NCI-H2227 (cell line): ENCODE measurements at regions not wholly inside any gene's neighbourhood (a gene's known extent, or its start where the extent isn't known, plus 50 kb on each side); places are given as distances from the start of the nearest gene placed in this dataset.

Experiments used
- DNase-seq: peaks from one replicate; lab custom pipeline; 2025; ENCODE audit not compliant: unreplicated experiment; lab: John Stamatoyannopoulos, UW

DNA sequence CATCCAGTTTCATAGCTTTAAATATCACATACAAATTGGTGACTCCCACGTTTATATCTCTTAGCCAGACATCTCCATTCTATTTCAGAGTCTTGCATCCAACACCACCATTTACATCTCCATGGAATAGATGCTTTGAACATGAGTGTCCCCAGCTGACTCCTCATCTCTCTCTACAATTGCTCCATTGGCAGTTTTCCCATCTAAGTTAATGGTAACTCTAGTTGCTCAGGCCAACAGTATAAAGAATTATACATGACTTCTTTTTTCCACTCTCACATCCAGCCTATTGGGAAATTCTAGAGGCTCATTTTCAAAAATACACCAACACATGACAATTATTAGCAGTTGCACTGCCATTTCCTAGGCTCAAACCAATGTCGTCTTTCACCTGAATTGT, 388.2 kb downstream of the STIM2 start:
- DNase-seq, result no peak

DNA sequence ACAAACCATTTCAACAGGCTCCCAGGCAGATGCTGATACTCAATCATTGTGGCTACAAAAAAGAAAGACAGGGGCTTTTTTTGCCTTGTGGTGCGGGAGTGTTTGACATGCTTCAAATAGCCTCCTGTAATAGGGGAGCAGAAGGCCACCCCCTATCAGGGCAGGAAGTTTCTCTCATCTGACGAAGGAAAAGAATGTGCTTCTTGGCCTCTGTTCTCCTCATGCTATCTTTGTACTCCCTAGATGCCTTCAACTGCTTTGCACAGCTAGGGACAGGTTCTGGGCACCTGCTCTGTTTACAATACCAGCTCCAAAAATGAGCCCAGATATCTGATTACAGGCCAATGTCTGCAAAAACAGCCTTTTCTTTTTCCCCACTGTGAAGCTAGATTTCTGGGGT, 391.1 kb downstream of the STIM2 start:
- DNase-seq, result no peak

DNA sequence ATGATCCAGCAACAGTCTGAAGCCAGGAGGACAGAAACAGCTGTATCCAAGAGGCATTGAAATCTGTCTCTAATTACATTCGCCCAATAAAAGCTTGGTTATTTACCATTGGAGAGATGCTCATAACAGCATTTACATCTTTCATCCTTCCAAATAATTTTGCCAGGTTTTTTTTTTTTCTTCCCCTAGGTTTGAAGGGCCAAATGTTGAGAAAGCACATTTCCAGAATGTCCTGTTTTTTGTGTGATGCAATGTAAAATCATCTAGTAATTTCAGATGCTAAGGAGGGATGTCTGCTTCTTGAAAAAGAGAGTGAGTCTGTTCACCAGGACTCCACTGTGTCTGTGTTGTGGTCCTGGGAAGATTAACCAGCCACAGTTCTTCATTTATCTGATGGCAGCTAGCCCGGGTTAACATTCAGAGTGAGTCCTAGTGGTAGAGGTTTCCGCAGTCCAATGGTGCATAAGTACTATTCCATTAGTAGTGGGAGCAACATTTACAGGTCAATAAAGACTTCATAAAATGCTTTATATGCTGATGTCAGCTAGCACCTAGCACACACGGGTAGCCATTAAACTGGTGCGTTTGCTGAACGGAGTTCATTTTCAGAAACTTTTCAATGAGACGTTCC, 406.8 kb downstream of the STIM2 start:
- no peak for DNase-seq

DNA sequence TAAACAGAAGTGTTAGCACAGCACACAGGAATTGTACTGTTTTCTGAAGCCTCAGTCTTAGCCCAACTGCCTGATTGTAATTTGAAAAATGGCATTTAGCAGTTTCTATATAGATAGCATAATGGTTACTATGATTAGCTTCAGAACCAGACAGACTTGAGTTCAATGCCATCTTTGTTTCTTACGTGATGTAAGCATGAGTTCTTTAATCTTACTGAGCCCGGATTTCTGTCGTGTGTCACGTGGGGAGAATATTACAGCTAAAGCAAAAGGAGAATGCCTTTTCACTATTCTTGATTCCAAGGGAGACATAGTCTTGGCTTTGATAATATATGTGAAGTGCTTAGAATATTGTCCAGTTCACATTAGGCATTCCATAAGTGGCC, 407.3 kb downstream of the STIM2 start:
- no peak for DNase-seq

DNA sequence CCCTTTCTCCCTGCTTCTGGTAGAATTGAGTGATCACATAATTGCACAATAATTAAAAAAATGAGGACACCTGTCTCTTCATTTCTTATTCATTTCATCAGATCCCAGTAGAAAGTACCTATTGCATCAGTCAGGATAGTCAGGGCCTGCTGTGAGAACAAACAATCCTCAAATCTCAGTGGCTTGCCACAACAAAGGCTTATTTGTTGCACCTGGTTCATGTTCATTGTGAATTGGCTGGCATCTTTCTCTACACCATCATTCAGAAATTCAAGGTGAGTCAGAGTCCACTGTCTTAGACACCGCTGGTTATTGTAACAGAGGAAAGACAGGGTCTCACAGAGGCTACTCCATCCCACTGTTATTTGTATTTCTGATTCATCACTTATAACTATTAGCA, 409.8 kb downstream of the STIM2 start:
- no peak for DNase-seq

DNA sequence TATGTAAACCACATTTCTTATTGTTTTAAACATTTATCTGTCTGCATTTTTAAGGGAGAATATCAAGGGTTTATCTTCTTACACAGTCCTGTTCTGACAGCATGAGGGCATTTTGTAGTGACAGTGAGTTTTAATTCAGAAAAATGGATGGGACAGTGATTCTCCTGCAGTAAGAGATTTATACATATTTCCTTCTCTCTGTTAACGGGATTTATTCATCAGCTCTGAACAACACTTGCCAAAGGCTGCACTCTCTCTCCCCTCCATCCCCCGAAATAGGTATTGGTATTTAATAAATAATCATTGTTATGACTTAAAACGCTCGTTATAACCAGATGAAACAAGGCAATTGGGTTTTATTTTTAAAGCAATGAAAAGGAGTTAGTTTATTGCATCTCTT, 410.9 kb downstream of the STIM2 start:
- no peak for DNase-seq

DNA sequence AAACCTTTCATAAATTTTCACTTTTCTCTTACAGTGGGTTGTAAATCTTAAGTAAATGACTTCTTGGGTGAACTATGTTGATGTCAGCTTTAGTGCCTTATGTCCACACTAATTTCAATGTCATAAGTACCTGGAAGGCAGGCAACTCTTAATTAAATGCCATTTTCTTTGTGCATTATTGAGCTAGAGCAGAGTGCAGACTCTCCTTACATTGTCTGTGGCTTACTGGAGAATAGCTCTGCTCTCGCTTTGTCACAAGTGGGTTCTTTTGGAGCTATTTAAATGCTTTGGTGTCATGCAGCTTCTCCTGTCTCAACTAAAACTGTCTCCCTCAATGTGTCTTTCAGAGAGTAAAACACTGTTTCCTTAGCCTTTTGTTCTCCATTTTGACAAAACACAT, 411.6 kb downstream of the STIM2 start:
- no peak for DNase-seq

DNA sequence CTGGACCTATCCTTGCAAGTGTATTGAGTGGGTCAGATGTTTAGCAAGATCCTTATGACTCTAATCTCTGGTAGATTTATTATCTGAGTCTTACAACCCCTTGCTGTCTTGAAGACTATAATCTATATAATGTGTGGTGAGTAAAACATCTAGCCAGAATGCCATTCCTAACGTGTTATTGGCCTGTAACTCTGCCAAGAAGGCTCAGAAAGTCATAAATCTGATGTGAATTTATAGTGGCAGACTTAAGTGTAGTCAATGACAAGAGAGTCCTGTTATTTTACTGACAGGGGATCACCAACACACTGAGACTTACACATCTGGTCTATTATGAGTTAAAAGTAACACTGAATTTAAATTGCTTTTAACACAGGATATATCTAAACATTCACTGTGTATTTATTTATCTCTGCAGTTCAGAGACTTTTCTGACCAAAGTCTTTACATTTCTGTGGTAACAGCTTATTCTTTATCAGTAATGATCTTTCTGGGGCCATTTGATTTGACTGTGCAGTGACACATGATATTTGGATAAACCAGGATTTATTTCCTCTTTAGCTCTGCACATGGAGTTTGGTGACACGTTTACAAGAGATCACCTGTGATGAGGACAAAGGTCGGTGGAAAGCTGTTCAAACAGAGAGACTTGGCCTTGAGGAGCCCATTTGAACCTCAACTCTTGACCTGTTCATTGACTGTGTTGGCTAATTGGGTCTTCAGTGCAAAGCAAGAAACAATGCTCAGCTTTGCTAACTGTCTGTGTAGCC, 415.8 kb downstream of the STIM2 start:
- peak; percentile 14 for DNase-seq

DNA sequence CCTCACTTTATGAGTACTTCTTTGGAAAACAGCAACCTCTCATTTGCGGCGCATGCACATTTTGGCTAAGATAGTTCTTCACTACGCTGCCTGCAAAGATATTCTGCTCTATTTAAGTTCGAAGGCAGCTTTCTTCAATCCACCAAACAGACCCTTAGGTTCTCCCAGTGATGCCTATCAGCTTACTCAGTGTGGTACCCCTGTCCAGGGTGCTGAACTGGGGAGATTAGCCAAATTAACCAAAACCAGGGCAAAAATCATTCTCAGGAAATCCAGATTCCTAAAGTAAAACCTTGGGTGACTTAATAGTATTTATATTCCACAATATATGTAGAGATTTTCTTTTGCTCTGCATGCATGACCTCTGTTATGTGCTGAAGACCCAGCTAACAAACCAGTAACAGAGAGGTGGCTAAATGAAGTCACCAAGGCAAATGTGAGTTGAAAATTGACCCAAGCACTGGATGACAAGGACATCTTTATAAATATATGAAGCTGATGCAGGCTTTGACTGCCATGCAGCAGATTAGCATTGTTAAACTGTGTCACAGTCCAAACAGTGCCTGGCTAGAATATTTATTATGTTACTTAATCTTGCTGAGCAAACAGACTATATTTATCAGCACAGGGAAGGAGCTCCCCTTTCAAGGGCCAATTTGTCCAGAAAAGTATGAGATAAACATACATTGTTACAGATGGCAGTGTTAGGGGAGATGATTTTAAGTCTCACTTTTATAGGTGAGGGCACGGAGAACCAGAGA, 418.2 kb downstream of the STIM2 start:
- no peak for DNase-seq

DNA sequence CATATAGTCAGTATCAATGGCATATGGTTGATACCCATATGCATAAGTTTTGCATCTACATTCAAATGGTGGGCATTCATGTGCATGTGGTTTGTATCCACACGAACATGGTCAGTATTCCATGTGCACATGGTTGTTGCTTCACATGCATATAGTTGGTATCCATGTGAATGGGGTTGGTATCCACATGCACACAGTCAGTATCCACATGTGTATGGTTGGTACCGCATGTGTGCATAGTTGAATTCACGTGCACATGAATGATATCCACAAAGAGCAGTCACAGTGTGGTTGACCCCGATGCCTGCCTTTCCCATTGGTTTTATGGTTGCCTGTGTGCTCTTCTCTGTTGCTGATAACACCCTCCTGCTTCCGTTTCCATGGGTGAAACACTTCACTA, 427.9 kb downstream of the STIM2 start:
- DNase-seq, result no peak

DNA sequence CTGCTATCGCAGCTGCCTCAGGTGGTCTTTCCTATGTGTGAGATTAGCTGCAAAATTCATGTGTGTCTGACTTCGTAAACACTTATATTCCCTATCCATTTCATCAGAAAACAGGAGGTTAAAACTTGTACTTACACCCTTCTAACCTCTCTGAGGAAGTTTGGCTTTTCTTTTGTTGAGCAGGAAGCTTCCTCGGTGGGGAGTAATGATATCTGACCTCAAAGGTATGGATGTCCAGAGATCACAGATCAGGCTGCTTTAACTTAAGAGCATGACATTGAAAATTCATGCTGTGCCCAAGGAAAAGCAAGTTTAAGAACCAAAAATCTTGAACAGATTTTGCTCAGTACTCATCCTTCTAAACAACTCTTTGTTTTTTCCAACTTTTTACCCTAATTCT, 429.1 kb downstream of the STIM2 start:
- DNase-seq, result no peak

DNA sequence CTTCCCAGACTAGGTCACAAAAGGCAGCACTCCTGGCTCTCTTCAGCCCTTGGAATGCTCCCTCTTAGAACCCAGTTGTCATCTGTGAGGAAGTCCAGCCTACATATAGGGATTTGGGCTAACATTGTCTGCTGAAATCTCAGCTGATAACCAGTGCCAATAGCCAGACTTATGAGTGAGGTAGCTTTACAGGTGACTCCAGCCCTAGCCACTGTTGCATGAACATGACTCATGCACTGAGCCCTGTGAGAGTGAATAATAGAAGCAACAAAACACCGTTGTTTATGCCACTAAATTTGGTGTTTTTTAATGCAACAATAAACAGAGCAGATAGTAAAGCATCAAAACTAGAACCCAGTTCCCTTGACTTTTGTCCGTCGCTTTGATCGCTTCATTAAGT, 433.2 kb downstream of the STIM2 start:
- DNase-seq, result no peak

DNA sequence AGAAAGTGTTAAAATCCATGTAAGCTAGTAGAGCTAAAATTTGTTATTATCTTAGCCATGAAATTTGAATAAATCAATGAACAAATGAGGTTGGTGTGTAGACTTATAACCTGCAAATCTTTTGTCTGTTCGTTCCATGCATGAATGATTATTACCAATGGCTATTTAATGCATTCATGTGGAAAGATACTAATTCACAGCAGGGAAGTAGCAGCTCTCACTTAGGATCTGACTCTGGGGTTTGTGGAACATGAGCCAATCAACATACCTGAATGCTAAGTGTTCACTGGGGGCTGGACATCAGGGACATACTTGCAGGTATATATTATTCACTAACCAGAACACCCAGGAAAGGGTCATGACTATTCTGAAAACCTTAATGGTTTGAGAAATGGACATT, 444.1 kb downstream of the STIM2 start:
- no peak for DNase-seq

DNA sequence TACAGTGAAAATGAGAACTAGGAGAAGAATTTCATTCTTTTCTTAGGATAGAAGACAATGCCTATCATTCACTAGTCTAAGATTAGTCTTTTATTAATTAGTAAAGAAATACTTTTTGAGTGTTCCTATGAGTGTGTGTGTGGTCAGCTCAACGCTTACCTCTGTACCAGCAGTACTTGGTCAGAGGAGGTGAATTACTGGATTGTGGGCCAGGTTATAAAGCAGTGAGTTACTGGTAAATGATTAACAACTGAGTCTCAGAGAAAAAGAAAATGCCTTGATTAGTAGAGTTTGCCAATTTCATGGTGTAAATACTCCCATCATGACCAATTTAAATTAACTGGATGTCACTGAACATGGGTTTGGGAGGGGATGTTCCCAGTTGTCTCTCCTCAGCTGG, 444.6 kb downstream of the STIM2 start:
- no peak for DNase-seq

DNA sequence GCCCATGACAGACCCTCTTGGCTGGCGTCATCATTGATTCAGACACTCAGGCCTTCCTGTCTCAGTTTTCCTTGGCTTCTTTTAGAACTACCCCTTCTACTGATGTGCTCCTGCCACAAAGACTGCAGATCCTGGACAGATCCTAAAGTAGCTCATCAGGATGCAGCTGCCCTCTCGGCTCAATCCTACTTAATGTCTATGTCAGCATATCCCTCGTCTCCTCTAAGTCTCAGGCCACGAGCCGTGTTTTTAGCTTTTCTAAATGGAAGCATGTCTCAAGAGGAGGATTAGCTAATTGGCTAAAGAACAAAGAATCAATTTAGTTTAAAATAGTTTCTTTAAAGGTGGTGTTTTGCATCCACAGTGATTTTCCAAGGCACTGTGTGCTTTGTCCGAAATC, 447.7 kb downstream of the STIM2 start:
- DNase-seq, result no peak

DNA sequence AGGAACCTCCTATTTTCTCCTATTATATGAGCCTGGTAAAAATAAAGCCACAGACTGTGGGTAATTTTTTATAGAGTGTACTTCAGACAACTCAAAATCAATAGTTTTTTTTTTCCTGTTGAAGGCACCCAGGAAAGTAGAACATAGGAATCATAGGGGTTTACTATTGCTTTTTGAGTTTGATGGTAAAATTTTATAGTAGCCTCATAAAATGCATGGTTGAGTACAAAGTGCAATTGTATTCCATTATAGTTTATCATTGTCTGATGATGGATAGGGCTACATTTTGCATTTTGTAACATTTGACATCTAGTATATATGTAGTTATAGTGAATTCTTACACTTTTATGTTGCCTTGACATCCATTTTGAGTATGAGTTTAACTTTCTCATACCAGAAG, 455.0 kb downstream of the STIM2 start:
- no peak for DNase-seq

DNA sequence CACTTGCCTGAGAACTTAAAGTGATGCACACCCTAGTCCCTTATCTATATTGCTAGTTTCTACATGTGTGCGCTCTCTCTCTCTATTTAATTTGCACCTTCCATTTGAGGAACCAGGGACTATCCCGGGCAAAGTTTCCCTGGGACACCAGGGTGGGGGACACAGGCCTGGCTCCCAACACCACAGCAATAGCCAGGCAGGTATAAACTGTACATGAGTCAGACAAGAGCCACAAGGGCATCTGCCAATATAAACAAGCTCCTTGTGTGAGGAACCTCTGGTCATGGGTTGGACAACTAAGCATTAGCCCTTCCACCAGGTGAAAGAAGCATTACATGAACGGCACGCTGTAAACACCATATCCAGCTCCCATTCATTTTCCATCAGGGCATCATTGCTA, 455.5 kb downstream of the STIM2 start:
- no peak for DNase-seq

DNA sequence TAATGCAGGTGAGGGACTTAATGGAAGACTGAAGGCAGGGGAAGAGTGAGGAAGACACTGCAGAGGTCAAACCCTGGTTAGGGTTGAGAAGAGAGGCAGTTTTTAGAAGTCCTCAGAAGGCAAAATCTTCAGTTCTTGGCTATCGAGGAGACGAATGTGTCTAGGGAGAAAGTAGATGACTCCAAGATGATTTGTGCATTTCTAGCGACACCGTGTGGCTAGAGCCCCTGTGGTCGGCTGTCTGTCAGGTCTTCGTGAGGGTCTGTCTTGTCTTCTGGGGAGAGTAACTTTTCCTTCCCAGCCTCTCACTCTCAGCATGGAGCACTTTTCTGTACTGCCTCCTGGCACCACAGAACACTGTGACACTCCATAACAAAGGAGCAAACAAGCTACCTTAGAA, 458.1 kb downstream of the STIM2 start:
- peak; percentile 2 for DNase-seq

DNA sequence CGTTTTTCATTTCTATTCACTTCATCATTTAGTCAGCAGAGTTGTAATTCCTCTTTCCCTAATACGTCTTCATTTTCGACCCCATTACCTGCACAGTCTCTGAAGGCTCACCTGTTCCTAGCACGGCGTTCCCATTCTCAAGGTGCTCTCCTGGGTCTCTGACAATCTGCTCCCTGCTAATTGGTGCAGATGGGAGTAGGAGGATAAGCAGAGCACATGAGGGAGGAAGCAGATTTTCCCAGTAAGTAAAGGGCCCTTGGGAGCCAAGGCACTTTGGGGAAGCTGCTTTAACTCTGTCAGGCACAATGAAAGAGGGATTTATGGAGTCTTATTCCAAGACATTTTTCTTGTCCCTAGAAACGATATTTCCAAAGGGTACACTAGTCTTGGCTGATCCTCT, 466.4 kb downstream of the STIM2 start:
- no peak for DNase-seq

DNA sequence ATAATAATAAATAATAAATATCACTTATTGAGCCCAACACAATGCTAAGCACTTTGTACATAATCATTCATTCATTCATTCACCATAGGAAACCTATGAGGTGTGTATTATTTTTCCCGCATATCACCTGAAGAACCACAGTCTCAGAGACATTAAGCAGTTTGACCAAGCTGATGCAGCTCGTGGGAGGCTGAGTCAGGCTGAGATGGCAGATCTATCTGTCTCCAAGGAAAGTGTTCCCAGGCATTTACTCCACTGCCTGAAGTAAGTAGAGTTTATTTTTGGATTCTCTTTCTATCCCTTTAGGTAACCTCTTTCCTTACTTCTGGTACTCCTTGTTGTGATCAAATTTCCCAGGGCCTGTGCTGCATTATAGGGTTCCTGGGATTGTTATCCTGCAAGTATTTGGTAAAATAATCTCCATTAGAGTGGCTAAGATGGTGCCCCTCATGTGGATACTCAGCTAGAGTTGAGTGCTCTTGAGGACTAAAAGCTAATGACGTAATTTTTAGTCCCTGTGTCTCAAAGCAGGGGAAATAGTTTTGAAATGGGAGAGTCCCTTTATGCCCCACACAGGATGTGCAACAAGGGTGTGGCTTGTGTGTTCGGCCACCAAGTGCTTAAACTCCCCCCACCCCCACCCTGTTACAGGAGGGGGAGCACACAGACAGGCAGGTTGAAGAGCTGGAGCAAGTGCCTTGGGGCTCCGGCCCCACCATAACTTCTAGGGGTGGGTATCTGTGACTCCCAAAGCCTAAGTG, 467.0 kb downstream of the STIM2 start:
- DNase-seq, result no peak

DNA sequence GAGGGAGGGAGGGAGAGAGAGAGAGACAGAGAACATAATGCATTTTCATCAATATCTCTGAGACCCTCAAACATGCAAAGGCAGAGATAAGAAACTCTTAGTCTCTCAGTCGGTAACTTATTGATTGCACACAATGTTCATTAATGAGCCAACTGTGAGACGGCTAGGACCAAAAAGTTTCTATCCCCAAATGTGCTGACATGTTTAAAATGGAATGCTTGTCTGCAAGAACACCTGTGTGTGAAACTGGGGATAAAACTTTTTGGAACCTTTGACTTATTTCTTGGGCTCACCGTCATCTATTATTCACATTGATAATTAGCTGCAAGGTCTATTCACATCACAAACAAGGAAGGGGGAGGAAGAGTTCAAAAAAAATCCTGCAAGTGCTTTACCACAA, 477.9 kb downstream of the STIM2 start:
- no peak for DNase-seq

DNA sequence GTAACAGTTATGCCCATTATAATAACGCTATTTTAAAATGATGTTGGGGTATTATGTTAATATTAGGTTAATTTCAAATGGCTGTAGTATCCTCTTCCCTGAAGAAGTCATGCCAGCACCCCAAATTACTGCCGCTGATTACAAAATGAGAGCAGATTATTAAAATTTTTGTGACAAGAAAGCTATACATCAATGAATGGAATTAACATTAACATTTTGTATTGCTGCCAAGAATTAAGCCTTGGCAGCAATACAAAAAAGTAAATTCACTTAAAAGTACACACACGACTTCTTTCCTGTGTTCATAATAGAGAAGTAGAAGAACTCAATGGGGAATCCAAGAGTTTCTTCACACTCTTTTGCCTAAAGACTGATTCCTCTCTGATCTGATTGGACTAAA, 482.8 kb downstream of the STIM2 start:
- no peak for DNase-seq
